SK-N-SH (cell line): ENCODE measurements at regions not wholly inside any gene's neighbourhood (a gene's known extent, or its start where the extent isn't known, plus 50 kb on each side); places are given as distances from the start of the nearest gene placed in this dataset.

Experiments
- CTCF ChIA-PET: fragments of 300-600, 350-600 bp; formaldehyde crosslinking; extraction: SDS; loops from one replicate; lab custom pipeline; 2021; lab: Yijun Ruan, JAX
- POLR2A ChIA-PET: fragments of 350-600 bp; sonication (Branson Sonifier 250); formaldehyde crosslinking; extraction: SDS; loops from one replicate; lab custom pipeline; 2020; ENCODE audit warnings: antibody characterized with exemption, inconsistent platforms; lab: Yijun Ruan, JAX
- DNase-seq: peaks from one replicate; pipeline ENCODE4 v3.0.0; 2012
- H2AFZ ChIP-seq: fragments of 200-600 bp; sonication (generic); 2 replicates; pipeline ENCODE4 v1.8.1; 2016; ENCODE audit warnings: antibody characterized with exemption, mild to moderate bottlenecking, low read depth
- H3F3A ChIP-seq: fragments of 200-600 bp; sonication (generic); replicated peaks from 2 replicates; pipeline ENCODE3; 2016; ENCODE audit warnings: antibody characterized with exemption, mild to moderate bottlenecking; ENCODE audit not compliant: insufficient read depth
- H3K27ac ChIP-seq, 2 experiments: fragments of 200-500 bp in 1 of 2; fragments of 200-600 bp in 1 of 2; sonication (Bioruptor generic) in 1 of 2; sonication (generic), shearing (Covaris generic) in 1 of 2; 2 replicates each; pipeline versions ENCODE4 v1.5.1 to v1.6.1; 2014 to 2016; ENCODE audit warnings: low read depth in 2 of 2, inconsistent platforms in 1 of 2, low read length in 1 of 2, mild to moderate bottlenecking in 1 of 2, mixed read lengths in 1 of 2
- H3K27me3 ChIP-seq: fragments of 200-600 bp; sonication (generic), shearing (Covaris generic); 2 replicates; pipeline ENCODE4 v1.6.1; 2016; ENCODE audit warnings: mixed run types; ENCODE audit not compliant: insufficient read depth
- H3K36me3 ChIP-seq, 2 experiments: fragments of 200-500 bp in 1 of 2; fragments of 200-600 bp in 1 of 2; sonication (Bioruptor generic) in 1 of 2; sonication (generic) in 1 of 2; replicated peaks in 1 of 2; 2 replicates each; pipeline versions ENCODE3 to v1.5.1; 2014 to 2016; ENCODE audit warnings: low read length in 1 of 2, mild to moderate bottlenecking in 1 of 2; ENCODE audit not compliant: insufficient read depth in 2 of 2, control insufficient read depth in 1 of 2
- H3K4me1 ChIP-seq, 2 experiments: fragments of 200-500 bp in 1 of 2; fragments of 200-600 bp in 1 of 2; sonication (Bioruptor generic) in 1 of 2; sonication (generic), shearing (Covaris generic) in 1 of 2; 2 replicates each; pipeline versions ENCODE4 v1.5.1 to v1.6.1; 2014 to 2016; ENCODE audit warnings: low read depth in 1 of 2, low read length in 1 of 2, mixed run types in 1 of 2; ENCODE audit not compliant: insufficient read depth in 2 of 2, control insufficient read depth in 1 of 2
- H3K4me2 ChIP-seq: fragments of 200-600 bp; sonication (generic), shearing (Covaris generic); 2 replicates; pipeline ENCODE4 v1.6.1; 2017; ENCODE audit warnings: mixed run types
- H3K4me3 ChIP-seq, 2 experiments: fragments of 200-500 bp in 1 of 2; fragments of 200-600 bp in 1 of 2; sonication (Bioruptor generic) in 1 of 2; sonication (generic), shearing (Covaris generic) in 1 of 2; 2 replicates each; pipeline versions ENCODE4 v1.5.1 to v1.8.1; 2014 to 2016; ENCODE audit warnings: low read depth in 2 of 2, inconsistent platforms in 1 of 2, low read length in 1 of 2, mild to moderate bottlenecking in 1 of 2, mixed read lengths in 1 of 2, moderate library complexity in 1 of 2
- H3K79me2 ChIP-seq: fragments of 200-600 bp; sonication (generic); 2 replicates; pipeline ENCODE4 v1.8.1; 2017; ENCODE audit warnings: mild to moderate bottlenecking; ENCODE audit not compliant: insufficient read depth
- H3K9ac ChIP-seq: fragments of 200-600 bp; sonication (generic); 2 replicates; pipeline ENCODE4 v1.6.1; 2017; ENCODE audit warnings: mixed run types
- H3K9me2 ChIP-seq: fragments of 200-600 bp; sonication (generic); 2 replicates; pipeline ENCODE4 v1.6.1; 2017; ENCODE audit warnings: mixed run types
- H3K9me3 ChIP-seq: fragments of 200-600 bp; sonication (generic); 2 replicates; pipeline ENCODE4 v1.6.1; 2017; ENCODE audit warnings: mixed run types, mild to moderate bottlenecking, moderate library complexity
- H4K20me1 ChIP-seq: fragments of 200-600 bp; sonication (generic); 2 replicates; pipeline ENCODE4 v1.6.1; 2017; ENCODE audit warnings: mild to moderate bottlenecking, mixed run types; ENCODE audit not compliant: insufficient read depth
- CHD2 ChIP-seq: fragments of 150-350 bp; IDR thresholded peaks from 2 replicates; pipeline ENCODE4 v1.6.1; 2018; ENCODE audit warnings: low read length; ENCODE audit not compliant: partially characterized antibody
- EP300 ChIP-seq, 2 experiments: IDR thresholded peaks; 2 replicates each; pipeline versions ENCODE4 v1.4.0 to v1.6.1; 2012; ENCODE audit warnings: borderline replicate concordance in 1 of 2, low read depth in 1 of 2, low read length in 1 of 2
- EZH2phosphoT487 ChIP-seq: fragments of 200-600 bp; sonication (generic); IDR thresholded peaks from 2 replicates; pipeline ENCODE4 v1.6.1; 2017; ENCODE audit warnings: low read depth, mixed run types, mild to moderate bottlenecking, antibody characterized with exemption, moderate library complexity, borderline replicate concordance
- FOXJ3 ChIP-seq: sonication (generic); formaldehyde crosslinking; IDR thresholded peaks from 2 replicates; pipeline ENCODE4 v1.5.1; 2020; ENCODE audit warnings: mild to moderate bottlenecking, missing genetic modification reagents
- GATA2 ChIP-seq: sonication (generic); formaldehyde crosslinking; IDR thresholded peaks from 2 replicates; pipeline ENCODE4 v1.5.0; 2020; ENCODE audit warnings: mild to moderate bottlenecking, missing genetic modification reagents
- MEF2A ChIP-seq: IDR thresholded peaks from 2 replicates; pipeline ENCODE4 v1.4.0; 2012; ENCODE audit warnings: low read depth, borderline replicate concordance
- MXI1 ChIP-seq: IDR thresholded peaks from 2 replicates; pipeline ENCODE4 v1.6.1; 2012; ENCODE audit warnings: mild to moderate bottlenecking, low read depth, low read length, improper control_type of control experiment
- NFIC ChIP-seq: IDR thresholded peaks from 2 replicates; pipeline ENCODE4 v1.4.0; 2012; ENCODE audit warnings: borderline replicate concordance
- POLR2AphosphoS5 ChIP-seq: IDR thresholded peaks from 2 replicates; pipeline ENCODE4 v1.6.1; 2012; ENCODE audit warnings: low read depth, low read length
- RFX5 ChIP-seq: IDR thresholded peaks from 2 replicates; pipeline ENCODE4 v1.6.1; 2012; ENCODE audit warnings: mild to moderate bottlenecking, improper control_type of control experiment, low read length
- RXRA ChIP-seq: IDR thresholded peaks from 2 replicates; pipeline ENCODE4 v1.4.0; 2012; ENCODE audit warnings: low read depth, mild to moderate bottlenecking, borderline replicate concordance
- SIN3A ChIP-seq: IDR thresholded peaks from 2 replicates; pipeline ENCODE4 v1.6.1; 2012; ENCODE audit warnings: low read depth, mild to moderate bottlenecking, low read length, moderate library complexity, borderline replicate concordance
- TAF1 ChIP-seq: IDR thresholded peaks from 2 replicates; pipeline ENCODE4 v1.6.1; 2012; ENCODE audit warnings: low read depth, mild to moderate bottlenecking, low read length, moderate library complexity, borderline replicate concordance
- TCF12 ChIP-seq: IDR thresholded peaks from 2 replicates; pipeline ENCODE4 v1.4.0; 2012
- WGBS: methylation state at CpG from one replicate; pipeline ENCODE4 v1.1.6; 2017; ENCODE audit warnings: low lambda C conversion rate; 5-methylcytosine and 5-hydroxymethylcytosine counted together
- TF ChIP-seq, protein P1 (sequence below): fragments of 150-350 bp; IDR thresholded peaks from 2 replicates; pipeline ENCODE4 v1.6.1; 2017; ENCODE audit warnings: antibody characterized with exemption, low read length, low read depth, borderline replicate concordance
- TF ChIP-seq, protein P2 (sequence below): IDR thresholded peaks from 2 replicates; pipeline ENCODE4 v1.4.0; 2012; ENCODE audit warnings: low read depth, borderline replicate concordance
- TF ChIP-seq, protein P3 (sequence below): fragments of 200-600 bp; sonication (generic); IDR thresholded peaks from 2 replicates; pipeline ENCODE4 v1.6.1; 2017; ENCODE audit warnings: antibody characterized with exemption, mild to moderate bottlenecking, moderate library complexity
- TF ChIP-seq, protein P4 (sequence below): IDR thresholded peaks from 2 replicates; pipeline ENCODE4 v1.4.0; 2012; ENCODE audit warnings: low read depth, borderline replicate concordance
- TF ChIP-seq, protein P5 (sequence below): IDR thresholded peaks from 2 replicates; pipeline ENCODE4; 2012
- TF ChIP-seq, protein P6 (sequence below): fragments of 150-350 bp; IDR thresholded peaks from 2 replicates; pipeline ENCODE4 v1.6.1; 2016; ENCODE audit warnings: mild to moderate bottlenecking, low read depth, low read length

DNA sequence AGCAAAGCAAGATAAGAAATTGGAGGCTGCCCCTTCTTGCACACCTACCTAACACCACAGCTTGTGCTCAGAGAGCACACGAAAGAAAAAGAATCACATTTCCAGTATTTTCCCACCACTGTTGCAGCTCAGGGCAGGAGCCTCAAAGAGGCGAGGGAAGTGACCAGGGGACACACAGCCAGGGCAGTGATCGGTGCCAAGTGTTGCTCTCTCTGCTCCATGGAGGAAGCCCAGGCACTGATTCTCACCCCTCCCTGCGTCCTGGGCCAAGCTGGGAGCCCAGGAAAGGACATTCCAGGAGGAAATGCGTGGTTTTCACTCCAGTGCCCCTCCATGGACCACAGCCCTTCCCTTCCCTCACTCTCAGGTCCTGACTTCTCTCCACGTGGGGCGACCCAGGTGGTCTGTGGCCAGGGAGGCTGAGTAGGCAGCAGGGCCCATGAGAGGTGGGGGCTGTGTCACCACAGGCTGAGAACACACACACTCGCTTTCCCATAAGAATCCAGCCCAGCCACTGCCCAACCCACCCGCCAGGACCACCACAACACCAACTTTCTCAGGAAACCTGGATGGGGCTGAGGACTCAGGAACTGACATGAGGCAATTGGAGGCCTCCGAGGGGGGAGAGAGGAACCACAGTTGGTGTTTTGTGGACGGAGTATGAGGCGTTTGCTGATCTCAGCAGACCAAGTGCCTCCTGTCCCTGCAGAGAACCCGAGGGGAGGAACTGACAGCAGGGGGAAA, 81.7 kb upstream of the MAFB start:
- Histone ChIP-seq H4K20me1 (no peaks in the 10 kb centered on the region), H3K9me3 (no peaks in the 10 kb centered on the region), H3K9me2 (no peaks in the 10 kb centered on the region), H3K27me3 (no peaks in the 10 kb centered on the region), H3K4me3 (no peak overlapping the region), H3K4me2 (no peak overlapping the region), H2AFZ (no peak overlapping the region), H3K4me1 (no peaks in the 10 kb centered on the region), H3F3A (no peaks in the 10 kb centered on the region), H3K79me2 (no peaks in the 10 kb centered on the region), H3K9ac (no peak overlapping the region), H3K36me3 (no peaks in the 10 kb centered on the region), H3K27ac (no peak overlapping the region)
- no peak for TF ChIP-seq TAF1
- TF ChIP-seq, protein P1, sequence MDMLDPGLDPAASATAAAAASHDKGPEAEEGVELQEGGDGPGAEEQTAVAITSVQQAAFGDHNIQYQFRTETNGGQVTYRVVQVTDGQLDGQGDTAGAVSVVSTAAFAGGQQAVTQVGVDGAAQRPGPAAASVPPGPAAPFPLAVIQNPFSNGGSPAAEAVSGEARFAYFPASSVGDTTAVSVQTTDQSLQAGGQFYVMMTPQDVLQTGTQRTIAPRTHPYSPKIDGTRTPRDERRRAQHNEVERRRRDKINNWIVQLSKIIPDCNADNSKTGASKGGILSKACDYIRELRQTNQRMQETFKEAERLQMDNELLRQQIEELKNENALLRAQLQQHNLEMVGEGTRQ, result no peak
- TF ChIP-seq RFX5, result no peak
- no peak for TF ChIP-seq MXI1
- TF ChIP-seq, protein P2, sequence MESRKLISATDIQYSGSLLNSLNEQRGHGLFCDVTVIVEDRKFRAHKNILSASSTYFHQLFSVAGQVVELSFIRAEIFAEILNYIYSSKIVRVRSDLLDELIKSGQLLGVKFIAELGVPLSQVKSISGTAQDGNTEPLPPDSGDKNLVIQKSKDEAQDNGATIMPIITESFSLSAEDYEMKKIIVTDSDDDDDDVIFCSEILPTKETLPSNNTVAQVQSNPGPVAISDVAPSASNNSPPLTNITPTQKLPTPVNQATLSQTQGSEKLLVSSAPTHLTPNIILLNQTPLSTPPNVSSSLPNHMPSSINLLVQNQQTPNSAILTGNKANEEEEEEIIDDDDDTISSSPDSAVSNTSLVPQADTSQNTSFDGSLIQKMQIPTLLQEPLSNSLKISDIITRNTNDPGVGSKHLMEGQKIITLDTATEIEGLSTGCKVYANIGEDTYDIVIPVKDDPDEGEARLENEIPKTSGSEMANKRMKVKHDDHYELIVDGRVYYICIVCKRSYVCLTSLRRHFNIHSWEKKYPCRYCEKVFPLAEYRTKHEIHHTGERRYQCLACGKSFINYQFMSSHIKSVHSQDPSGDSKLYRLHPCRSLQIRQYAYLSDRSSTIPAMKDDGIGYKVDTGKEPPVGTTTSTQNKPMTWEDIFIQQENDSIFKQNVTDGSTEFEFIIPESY, result no peak
- 34% methylated on average over 13 of the region's 13 CpGs for WGBS
- DNase-seq, result no peak
- CTCF ChIA-PET, result interaction anchor here (1.4 kb wide), 1 partner anchor 9 kb away, joined by 3 read pairs; no protein-coding TSS in a partner anchor
- POLR2A ChIA-PET, result no interaction called here

DNA sequence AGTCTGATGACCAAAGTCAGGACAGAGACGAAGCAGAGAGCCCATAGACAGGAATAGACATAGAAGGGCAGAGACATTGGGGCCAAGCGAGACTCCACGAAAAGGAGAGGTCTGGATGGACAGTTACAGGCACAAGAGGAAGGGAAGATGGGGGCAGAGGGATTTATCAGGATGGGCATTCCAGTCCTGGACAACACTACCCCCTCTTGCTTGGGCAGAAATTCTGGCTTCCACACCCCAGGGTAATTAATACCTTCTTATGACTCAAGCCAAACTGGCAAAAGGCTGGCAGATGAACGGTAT, 82.2 kb upstream of the MAFB start:
- Histone ChIP-seq H3K27ac (no peak overlapping the region), H4K20me1 (no peaks in the 10 kb centered on the region), H3K27me3 (no peaks in the 10 kb centered on the region), H3K9ac (no peak overlapping the region), H3K9me3 (no peaks in the 10 kb centered on the region), H3K4me2 (no peak overlapping the region), H2AFZ (no peak overlapping the region), H3K79me2 (no peaks in the 10 kb centered on the region), H3K4me3 (no peak overlapping the region), H3K9me2 (no peaks in the 10 kb centered on the region), H3F3A (no peaks in the 10 kb centered on the region), H3K36me3 (no peaks in the 10 kb centered on the region), H3K4me1 (no peaks in the 10 kb centered on the region)
- 18% methylated on average over 4 of the region's 4 CpGs for WGBS
- DNase-seq, result no peak
- ChIA-PET CTCF (interaction anchor here (1.4 kb wide), 1 partner anchor 8 kb away, joined by 3 read pairs; no protein-coding TSS in a partner anchor), POLR2A (no interaction called here)
- TF ChIP-seq, protein P3, sequence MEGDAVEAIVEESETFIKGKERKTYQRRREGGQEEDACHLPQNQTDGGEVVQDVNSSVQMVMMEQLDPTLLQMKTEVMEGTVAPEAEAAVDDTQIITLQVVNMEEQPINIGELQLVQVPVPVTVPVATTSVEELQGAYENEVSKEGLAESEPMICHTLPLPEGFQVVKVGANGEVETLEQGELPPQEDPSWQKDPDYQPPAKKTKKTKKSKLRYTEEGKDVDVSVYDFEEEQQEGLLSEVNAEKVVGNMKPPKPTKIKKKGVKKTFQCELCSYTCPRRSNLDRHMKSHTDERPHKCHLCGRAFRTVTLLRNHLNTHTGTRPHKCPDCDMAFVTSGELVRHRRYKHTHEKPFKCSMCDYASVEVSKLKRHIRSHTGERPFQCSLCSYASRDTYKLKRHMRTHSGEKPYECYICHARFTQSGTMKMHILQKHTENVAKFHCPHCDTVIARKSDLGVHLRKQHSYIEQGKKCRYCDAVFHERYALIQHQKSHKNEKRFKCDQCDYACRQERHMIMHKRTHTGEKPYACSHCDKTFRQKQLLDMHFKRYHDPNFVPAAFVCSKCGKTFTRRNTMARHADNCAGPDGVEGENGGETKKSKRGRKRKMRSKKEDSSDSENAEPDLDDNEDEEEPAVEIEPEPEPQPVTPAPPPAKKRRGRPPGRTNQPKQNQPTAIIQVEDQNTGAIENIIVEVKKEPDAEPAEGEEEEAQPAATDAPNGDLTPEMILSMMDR, result no peak
- TF ChIP-seq FOXJ3 (CRISPR knock-in tag), result no peak
- no peak for TF ChIP-seq CHD2
- TF ChIP-seq, protein P4, sequence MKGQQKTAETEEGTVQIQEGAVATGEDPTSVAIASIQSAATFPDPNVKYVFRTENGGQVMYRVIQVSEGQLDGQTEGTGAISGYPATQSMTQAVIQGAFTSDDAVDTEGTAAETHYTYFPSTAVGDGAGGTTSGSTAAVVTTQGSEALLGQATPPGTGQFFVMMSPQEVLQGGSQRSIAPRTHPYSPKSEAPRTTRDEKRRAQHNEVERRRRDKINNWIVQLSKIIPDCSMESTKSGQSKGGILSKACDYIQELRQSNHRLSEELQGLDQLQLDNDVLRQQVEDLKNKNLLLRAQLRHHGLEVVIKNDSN, result no peak
- TF ChIP-seq EZH2phosphoT487, result no peak
- TF ChIP-seq, protein P5, sequence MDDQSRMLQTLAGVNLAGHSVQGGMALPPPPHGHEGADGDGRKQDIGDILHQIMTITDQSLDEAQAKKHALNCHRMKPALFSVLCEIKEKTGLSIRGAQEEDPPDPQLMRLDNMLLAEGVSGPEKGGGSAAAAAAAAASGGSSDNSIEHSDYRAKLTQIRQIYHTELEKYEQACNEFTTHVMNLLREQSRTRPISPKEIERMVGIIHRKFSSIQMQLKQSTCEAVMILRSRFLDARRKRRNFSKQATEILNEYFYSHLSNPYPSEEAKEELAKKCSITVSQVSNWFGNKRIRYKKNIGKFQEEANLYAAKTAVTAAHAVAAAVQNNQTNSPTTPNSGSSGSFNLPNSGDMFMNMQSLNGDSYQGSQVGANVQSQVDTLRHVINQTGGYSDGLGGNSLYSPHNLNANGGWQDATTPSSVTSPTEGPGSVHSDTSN, result no peak
- TF ChIP-seq GATA2 (CRISPR knock-in tag), result no peak
- no peak for TF ChIP-seq EP300 (IDR thresholded peaks at IDR 0.05; ENCODE audit: borderline replicate concordance in 1 of 2, low read depth in 1 of 2, low read length in 1 of 2)
- TF ChIP-seq RXRA, result no peak
- no peak for TF ChIP-seq MEF2A
- TF ChIP-seq TCF12, result no peak
- no peak for TF ChIP-seq TAF1
- TF ChIP-seq, protein P6, sequence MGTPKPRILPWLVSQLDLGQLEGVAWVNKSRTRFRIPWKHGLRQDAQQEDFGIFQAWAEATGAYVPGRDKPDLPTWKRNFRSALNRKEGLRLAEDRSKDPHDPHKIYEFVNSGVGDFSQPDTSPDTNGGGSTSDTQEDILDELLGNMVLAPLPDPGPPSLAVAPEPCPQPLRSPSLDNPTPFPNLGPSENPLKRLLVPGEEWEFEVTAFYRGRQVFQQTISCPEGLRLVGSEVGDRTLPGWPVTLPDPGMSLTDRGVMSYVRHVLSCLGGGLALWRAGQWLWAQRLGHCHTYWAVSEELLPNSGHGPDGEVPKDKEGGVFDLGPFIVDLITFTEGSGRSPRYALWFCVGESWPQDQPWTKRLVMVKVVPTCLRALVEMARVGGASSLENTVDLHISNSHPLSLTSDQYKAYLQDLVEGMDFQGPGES, result no peak
- no peak for TF ChIP-seq POLR2AphosphoS5
- TF ChIP-seq SIN3A, result no peak
- no peak for TF ChIP-seq NFIC
